ENCODE measurements at regions not wholly inside any gene's neighbourhood (a gene's known extent, or its start where the extent isn't known, plus 50 kb on each side); places are given as distances from the start of the nearest gene placed in this dataset.
"Not testable (repeated sequence)": the region's sequence is repeated elsewhere in the genome, so short reads cannot be mapped to it uniquely, and the experiment has no call there.

DNA sequence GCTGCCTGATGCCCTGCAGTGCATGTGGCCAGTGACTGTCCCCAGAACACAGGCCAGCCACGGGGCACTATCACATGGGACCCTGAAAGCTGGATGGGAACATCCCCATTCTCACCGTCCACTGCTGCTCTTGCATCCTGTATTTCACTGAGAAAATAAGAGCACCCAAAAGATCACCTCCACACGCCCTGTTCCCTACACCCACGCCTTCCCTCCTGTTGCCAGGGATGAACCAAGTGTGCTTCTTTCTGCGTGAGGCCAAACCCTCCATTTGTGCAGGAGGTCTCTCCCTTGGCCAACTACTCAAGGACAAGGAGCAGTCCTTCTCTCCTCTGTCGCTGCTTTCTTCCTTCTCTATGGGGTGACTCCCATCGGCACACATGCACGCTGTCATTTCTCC is 118.3 kb downstream of the LRRC37A3 start:
- not testable (repeated sequence) for DNase-seq

DNA sequence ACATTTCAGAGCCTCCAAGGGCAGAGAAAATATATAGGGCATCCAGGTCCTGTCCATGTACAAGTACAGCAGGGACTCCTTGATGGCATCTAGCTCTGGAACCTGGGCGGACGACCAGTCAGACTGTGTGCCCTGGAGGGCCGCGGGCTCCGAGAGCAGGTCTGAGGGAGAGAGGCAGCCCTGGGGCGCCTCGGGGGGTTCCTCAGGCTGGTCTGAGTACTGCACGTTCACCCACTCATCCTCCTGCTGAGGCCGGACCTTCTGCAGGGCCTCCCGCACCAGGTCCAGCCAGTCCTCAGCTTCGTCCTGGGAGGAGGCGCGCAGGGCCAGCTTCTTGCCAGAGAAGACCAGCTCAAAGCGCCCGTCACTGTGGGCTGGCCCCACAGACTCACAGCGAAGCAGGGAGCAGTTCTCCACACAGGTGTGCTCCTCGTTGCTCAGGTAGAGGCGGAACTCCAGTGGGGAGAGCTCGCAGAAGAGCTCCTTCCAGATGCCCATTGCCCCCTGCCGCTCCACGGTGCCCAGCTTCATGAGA is 118.8 kb downstream of the LRRC37A3 start:
- DNase-seq: not testable (repeated sequence)

DNA sequence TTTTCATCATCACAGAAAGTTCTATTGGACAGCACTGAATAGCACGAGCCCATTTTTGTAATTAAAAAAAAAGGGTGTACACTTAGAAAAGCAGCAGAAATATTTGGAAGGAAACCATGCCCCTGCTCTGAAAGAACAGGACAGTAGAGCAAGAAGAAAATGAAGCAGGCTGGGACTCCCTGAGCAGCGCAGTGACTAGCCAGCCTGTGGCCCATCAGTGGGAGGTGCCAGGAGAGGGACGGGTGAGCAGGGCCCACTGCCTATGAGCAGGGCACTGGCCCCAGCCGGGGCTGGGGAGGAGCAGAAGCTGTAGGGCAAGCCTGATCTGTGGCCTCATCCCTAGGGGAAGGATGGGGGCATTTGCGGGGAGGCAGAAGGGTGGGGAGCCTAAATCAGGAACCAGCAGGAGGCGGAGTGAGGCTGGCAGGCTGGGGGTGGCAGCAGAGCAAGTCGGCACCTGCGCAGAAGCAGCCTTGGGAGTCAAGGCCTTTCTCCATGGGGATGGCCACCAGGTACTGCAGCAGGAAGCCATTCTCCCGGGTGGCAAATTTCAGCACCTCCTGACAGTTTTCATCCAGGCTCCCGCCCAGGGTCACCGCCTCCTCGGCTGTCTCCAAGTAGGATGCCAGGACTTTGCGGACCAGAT is 119.6 kb downstream of the LRRC37A3 start:
- DNase-seq: not testable (repeated sequence)

DNA sequence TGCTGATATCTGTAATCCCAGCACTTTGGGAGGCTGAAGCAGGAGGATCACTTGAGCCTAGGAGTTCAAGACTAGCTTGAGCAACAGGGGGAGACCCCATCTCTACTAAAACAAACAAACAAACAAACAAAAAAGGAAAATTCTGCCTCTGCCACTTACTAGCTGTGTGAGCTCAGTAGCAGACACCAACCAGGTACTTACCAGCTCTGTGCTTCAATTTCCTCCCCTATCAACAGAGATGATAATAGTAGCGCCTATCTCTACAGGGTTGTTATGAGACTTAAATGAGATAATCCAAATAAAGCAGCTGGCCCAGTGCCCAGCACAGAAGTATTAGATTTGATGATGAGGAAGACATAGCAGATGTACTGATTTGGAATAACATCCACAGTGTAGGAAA is 120.3 kb downstream of the LRRC37A3 start:
- DNase-seq: not testable (repeated sequence)

DNA sequence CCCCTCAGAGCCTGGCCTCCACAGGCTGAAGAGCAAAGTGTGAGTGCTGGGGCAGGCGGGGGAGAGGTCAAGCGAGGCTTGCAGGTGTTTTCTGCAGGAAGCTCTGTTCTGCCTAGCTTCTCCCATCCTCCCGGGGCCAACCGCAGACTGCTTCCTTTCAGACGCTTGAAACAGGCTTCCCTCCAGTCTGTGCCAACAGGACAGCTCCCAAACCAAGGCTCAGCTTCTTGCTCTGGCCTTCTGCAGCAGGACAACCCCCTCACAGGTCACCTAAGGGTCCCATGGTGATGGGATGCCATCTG is 120.8 kb downstream of the LRRC37A3 start:
- not testable (repeated sequence) for DNase-seq

DNA sequence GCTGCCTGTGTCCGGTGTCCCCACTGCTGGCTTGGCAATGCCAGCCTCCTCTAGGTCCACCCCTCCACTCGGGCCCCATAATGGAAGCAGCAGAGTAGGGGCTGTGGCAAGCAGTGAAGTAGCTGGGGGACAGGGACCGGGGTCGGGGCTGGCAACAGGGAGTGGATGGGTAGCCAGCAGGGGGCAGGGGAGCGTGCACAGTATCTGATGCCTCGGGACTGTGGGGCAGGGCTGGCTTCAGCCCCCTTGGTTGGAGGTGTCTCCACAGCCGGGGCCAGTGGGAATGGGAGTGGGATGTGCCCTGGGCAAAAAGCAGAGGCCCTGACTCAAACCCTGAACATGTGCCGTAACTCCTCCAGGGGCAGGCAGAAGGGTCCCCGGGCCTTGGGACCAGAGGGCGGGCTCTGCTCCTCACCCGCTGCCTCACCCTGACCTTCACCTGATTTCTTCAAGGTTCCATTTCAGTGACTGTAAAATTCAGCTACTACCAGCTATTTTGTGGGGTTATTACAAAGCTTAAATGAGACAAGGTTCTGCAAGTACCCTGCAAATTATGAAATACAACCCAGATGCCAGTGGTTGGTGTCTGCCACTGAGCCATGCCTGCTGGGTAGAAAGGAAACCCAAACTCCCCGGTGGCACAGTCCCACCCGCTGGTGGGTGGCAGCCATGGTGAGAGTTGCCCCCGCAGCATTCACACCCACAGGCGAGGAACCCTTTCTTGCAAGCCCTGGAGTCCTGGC is 121.4 kb downstream of the LRRC37A3 start:
- DNase-seq: peak in 1 of 4 experiments; percentile 33

DNA sequence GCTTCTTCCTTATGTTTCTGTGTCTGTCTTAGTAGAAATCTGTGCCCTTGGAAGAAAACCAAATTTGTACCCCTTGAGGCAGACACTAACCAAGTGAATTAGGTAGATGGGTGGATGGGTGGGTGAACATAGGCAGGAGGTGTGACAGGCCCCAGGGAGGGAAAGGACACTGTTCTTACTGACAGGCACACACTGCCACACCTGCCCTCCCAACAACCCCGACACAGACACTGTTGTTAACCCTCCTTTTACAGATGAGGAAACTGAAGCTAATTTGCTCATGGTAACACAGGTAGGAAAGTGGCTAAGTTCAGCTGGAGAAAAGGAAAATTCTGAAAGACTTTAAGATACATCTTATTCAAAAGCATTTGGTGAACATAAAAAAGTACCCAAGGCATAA is 123.9 kb downstream of the LRRC37A3 start:
- DNase-seq: not testable (repeated sequence)

DNA sequence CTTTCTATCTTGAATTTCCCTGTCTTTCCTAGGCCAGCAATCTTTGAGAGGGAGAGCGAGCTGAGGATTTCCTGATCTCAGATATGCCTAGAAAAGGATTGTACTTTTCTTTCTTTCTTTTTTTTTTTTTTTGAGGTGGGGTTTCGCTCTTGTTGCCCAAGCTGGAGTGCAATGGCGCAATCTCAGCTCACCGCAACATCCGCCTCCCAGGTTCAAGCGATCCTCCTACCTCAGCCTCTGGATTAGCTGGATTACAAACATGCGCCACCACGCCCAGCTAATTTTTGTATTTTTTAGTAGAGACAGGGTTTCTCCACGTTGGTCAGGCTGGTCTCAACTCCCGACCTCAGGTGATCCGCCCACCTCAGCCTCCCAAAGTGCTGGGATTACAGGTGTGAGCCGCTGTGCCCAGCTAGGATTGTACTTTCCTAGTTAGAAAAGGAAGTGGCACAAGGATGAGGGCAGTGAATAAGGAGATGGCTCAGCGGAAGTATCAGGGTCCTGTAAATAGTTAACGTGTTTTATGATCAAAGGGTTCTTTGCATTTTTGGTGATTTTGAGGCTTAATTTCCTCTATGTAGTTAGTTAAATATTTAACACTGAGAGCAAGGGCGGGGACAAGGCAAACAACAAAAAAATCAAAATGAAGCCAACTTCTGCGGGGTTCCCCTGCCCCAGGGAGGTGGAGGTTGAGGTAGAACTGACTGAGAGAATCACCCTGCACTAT is 124.6 kb downstream of the LRRC37A3 start:
- not testable (repeated sequence) for DNase-seq

DNA sequence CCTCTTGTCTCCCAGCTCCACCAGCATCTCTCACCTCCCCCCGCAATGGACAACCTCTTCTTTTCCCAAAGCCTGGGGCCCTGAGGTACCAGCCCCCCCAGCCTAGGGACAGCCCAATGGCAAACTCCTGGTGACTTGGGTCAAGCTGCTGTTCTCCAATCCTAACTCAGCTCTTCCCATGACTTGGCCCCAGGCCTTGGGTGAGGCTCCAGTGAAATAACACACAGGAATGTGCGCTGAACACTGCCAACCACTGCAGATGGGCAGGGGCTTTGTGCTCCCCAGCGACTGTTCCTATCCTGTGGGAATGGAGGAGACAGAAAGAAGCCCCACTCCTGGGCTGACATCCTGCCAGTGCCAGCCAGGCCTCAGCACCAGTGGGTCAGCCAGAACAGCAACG is 125.2 kb downstream of the LRRC37A3 start:
- not testable (repeated sequence) for DNase-seq

DNA sequence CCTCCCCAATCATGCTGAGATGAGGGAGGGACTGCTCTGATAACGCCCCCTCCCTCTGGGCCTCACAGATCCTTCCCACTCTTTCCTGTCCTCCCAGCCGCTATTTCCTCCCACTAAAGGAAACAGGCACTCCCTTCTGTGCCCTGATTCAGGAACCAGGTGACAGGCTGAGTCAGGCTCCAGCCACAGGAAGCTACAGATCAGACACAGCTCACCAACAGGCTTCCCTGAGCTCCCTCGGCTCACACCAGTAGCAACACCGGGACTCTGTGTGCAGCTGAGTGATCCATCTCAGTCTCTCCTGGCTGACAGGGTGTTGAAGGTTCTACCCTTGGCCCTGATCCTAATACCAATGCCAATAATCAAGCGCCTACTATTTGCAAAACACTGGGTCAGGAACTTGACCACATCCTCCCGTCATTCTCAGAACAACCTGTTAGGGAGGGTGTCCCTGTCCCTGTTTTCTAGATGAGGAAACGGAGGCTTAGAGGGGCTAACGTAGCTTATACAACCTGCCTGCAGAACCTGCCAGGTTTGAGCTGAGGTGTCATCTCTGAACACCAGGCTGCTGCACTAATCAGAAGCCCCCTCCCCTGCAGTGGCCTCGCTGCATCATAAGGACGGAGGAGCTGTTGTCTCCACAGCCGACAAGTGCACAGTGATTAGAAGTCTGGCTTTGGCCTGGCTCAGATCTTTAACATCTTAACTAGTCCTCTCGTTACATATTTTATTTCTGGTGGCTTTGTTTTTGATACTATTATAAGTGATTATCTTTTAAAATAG is 126.3 kb downstream of the LRRC37A3 start:
- DNase-seq: peak; percentile 59 to 76 (median 70)

DNA sequence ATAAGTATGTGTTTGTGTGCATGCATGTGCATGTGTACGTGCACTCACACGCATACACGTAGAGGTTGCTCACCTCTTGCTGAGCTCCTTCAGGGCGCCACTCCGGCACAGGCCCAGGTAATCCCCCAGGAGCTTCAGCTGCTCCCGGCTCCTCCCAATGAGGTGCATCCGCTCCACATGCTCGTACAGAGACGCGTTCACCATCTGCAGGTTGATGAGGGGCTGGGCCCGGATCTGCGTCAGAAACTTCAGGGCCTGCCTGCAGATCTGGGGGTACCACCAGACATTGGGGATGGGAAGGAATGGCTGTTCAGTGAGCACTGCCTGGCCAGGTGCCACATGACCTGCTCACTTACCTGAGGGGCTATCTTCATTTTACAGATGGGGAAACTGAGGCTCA is 127.0 kb downstream of the LRRC37A3 start:
- not testable (repeated sequence) for DNase-seq

DNA sequence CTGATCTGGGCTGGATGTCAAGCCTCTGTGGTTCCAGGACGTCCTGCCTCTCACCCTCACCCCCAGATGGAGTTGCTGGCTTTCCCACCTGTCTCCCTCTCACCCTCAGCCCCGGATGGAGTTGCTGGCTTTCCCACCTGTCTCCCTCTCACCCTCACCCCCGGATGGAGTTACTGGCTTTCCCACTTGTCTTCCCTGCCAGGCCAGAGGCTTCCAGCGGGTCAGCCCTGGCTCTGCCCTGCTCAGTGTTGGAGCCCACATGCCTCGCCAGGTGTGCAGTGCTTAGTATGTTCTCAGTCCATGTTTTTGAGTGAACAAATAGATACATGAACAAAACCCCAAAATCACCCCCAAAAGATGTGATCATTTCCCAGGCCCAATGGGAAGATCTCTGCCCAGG is 127.6 kb downstream of the LRRC37A3 start:
- not testable (repeated sequence) for DNase-seq

DNA sequence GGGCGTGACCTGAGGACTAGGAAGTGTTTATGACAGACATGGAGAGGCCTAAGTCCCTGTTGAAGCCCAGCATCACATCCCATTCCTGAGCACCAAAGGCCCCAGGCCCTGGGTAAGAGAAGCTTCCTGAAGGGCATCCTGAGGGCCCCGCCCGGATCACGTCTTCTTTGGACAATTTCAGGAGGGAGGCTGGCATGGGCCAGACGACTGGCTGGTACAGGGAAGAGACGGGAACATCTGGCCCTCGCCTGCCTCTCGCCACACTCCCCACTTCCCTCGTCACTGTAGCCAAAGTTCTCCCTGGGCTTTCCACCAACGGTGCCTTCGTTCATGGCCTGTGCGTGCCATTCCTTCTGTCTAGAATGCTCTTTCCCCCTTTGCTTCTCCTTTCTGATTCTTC is 128.1 kb downstream of the LRRC37A3 start:
- not testable (repeated sequence) for DNase-seq

DNA sequence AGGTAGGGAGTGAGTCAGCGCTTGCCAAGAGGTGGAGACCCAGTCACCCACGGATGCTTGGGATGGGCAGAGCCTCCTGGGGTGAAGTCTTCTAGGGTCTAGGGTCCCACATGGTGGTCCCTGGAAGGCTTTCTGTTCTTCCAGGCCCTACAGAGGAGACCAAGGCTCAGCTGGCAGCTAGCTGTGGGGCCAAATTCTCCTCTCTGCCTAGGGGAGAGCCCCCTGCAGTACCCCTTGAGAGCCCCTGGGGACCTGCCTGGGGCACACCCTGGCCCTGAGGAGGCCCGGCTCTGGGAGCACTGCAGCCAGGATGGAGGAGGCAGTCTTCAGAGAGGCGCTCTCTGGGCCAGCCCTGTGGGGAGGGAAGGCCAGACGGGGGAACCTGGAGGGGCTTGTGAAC is 128.6 kb upstream of the SMURF2 start:
- DNase-seq: not testable (repeated sequence)

DNA sequence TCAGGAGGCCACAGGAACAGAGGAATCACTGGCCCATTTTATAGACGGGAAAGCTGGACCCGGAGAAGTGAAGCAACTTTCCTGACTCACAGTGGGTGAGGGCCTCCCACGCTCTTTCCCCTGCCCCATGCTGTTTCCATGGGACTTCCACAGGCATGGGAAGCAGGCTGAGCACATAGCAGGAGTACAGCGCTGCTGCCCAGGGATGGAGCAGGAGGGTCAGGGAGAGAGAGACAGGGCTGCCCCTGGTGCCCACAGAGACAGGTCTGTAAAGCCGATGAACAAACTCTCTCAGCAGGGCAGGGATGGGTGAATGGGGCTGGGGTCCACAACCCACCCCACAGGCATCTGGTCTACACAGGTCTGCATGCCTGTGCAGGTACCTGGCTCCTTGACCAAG is 128.1 kb upstream of the SMURF2 start:
- peak in 2 of 4 experiments; percentile 20 to 45 for DNase-seq

DNA sequence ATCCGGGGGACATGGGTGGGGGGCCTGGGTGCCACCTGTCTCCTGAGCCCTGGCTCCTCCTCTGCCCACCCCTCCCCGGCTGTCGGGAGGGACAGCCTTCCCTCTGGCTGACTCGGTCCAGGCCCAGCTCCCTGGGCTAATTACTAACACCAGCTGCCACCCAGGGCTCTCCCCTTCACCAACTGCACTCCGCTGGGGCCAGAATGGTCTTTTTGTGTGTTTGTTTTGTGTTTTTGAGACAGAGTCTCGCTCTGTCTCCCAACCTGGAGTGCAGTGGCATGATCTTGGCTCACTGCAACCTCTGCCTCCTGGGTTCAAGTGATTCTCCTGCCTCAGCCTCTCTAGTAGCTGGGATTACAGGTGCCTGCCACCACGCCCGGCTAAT is 126.9 kb upstream of the SMURF2 start:
- not testable (repeated sequence) for DNase-seq

DNA sequence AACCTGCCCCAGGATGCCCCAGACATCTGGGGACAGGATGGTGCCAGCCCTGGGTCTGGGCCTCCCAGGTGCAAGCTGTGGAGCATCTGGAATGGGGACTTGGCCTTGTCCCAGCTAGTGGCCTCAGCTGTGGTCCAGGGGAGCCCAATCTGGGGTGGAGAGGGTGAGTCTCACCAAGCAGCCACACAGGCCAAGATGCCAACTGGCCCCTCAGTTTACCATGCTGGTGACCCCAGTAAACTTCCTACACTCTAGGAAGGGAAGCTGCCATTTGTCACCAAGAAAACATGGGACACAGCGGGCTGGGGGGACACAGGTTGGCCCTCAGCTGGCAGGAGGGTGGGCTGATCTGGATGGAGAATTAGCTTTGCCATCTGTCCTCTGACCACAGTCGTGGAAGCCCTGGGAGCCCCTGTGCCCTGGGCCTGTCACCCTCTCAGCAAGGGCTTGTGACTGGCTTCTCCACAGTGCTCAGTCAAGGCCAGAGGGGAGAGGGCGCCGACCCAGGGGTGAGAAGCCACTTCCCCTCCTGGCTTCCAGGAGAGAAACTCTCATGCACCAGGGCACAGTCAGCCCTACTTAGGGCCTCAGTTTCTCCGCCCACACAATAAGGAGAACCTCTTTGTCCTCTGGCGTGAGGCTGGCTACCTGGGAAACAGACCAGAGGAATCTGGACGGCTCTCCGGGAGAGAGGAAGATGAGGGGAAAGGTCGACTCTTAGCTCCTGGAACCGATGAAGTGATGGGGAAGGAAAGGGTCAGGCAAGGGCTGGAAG is 126.4 kb upstream of the SMURF2 start:
- DNase-seq: no peak

DNA sequence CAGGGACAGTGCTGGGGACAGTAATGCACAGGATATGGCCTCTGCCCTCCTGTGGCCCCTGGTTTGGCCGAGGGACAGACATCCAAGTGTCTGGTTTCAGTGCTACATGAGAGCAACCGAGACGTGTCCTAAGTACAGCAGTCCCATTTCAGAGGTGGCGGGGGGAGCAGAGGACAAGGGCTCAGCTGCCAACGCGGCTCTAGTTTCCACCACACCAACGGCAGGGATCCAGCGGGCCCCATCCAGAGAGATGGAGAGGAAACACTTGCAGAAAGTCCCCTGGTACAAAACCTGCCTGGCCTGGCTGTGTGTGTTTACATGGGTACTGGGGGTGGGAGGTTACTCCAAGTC is 125.8 kb upstream of the SMURF2 start:
- no peak for DNase-seq

DNA sequence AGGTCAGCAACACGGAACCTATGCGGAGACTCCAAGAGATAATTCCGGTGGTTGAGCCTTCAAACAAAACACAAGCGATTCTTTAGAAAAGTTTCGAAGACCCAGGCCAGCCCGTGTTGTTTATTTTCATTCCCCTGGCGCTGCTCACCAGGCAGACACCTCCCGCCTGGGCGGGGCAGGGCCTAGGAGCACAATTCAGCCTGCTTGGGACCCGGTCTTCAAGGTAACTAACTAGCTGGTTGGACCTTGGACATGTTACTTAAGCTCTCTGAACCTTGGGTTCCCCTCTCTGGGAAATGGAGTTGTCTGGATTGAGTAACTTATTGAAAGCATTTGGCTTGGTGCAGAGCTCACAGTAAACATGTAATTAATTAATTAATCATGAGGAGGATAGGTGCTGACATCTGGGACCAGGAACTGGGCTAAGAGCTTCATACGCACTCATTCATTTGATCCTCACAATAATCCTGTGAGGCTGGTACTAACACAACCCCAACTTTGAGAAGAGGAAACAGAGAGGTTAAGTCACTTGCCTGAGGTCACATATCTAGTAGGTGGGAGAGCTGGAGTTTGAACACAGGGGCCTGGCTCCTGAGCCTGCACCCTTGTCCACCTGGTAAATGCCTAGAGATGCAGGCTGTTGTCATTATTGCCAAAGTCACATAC is 125.3 kb upstream of the SMURF2 start:
- no peak for DNase-seq

DNA sequence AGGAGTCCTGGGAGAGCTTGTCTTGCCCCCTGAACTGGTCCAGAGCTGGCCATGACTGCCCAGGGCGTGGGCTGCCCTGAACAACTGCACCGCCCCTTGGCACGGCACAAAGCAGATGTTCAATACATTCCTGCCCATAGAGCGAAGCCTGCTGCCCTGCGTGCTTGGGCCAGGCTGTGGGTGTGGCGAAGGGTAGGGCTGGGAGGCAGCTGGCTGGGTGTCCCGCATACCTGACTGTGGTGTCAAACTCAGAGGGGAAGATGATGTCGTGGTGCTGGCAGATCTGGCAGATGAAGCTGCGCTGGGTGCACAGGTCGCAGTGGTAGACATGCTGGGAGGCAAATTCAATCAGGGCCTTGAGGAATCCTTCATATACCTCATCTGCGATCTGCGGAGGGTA is 124.2 kb upstream of the SMURF2 start:
- DNase-seq: no peak

DNA sequence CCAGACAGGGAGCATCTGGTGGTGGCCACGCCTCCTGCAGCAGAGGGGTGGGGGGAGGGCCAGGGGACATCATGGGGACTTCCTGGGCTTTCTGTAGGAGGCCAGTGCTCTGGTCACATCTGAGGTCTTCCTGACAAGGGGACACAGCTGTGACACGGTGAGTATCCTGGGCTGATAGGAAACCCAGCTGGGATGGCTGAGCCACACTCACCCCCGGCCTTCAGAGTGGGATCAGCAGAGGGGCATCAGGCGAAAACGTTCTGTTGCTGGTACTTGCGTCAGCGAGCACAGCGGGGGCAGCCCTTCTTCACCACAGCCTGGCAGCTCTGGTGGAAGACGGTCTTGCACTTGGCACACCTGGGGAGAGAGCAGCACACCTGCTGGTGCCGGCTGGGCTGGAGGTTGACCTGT is 122.9 kb upstream of the SMURF2 start:
- DNase-seq: no peak

Data from suppressor macrophage (primary cell).